Testis (tissue), 2 donors: ENCODE measurements at regions not wholly inside any gene's neighbourhood (a gene's known extent, or its start where the extent isn't known, plus 50 kb on each side); places are given as distances from the start of the nearest gene placed in this dataset.

Experiments used
- DNase-seq: peaks from one replicate; pipeline ENCODE4 v3.0.0-alpha.2; 2019
- H3K27ac ChIP-seq, 2 donors: fragments of 200-600 bp; sonication (generic); one replicate each; pipeline ENCODE4 v1.5.1; 2019
- H3K27me3 ChIP-seq: fragments of 200-600 bp; sonication (generic); one replicate; pipeline ENCODE4 v1.5.1; 2019
- H3K36me3 ChIP-seq: fragments of 200-600 bp; sonication (generic); one replicate; pipeline ENCODE4 v1.5.1; 2017; ENCODE audit warnings: low read depth; ENCODE audit errors: missing control alignments
- H3K4me1 ChIP-seq: fragments of 200-600 bp; sonication (generic); one replicate; pipeline ENCODE4 v1.5.1; 2019
- H3K4me3 ChIP-seq, 2 donors: fragments of 200-600 bp; sonication (generic); one replicate each; pipeline ENCODE4 v1.5.1; 2017 to 2019
- H3K9me3 ChIP-seq: fragments of 200-600 bp; sonication (generic); one replicate; pipeline ENCODE4 v1.5.1; 2017
- POLR2A ChIP-seq: fragments of 450-650 bp; IDR thresholded peaks from one replicate; pipeline ENCODE4 v1.6.1; 2017; ENCODE audit warnings: antibody characterized with exemption, mild to moderate bottlenecking, moderate library complexity
- WGBS, 2 donors: methylation state at CpG; one replicate each; pipeline ENCODE4 v1.1.5; 2018; 5-methylcytosine and 5-hydroxymethylcytosine counted together
- intact Hi-C: fragments of 100-400 bp; cut with DNase I; formaldehyde crosslinking; loops from one replicate; pipeline ENCODE4 v1.15.1; 2023; ENCODE audit warnings: low total_unique reads
- TF ChIP-seq, protein P1 (sequence below), 3 experiments: fragments of 450-650 bp in 2 of 3; fragments of 200-600 bp in 1 of 3; sonication (generic) in 1 of 3; IDR thresholded peaks; one replicate each; pipeline ENCODE4 v1.5.1; 2016 to 2019; ENCODE audit warnings: antibody characterized with exemption in 3 of 3, mild to moderate bottlenecking in 2 of 3, moderate library complexity in 1 of 3

GRCh38 chr12:115824936-115825602 is 452.4 kb downstream of the MED13L start:
- no peaks in the 10 kb centered on the region for H3K9me3 ChIP-seq
- no peak overlapping the region for H3K4me3 ChIP-seq
- no peaks in the 10 kb centered on the region for H3K4me1 ChIP-seq
- 83 to 92% methylated on average over 4 of the region's 4 CpGs for WGBS, 2 donors
- intact Hi-C loops: no loop called here
- no peaks in the 10 kb centered on the region for H3K36me3 ChIP-seq
- TF ChIP-seq, protein P1, sequence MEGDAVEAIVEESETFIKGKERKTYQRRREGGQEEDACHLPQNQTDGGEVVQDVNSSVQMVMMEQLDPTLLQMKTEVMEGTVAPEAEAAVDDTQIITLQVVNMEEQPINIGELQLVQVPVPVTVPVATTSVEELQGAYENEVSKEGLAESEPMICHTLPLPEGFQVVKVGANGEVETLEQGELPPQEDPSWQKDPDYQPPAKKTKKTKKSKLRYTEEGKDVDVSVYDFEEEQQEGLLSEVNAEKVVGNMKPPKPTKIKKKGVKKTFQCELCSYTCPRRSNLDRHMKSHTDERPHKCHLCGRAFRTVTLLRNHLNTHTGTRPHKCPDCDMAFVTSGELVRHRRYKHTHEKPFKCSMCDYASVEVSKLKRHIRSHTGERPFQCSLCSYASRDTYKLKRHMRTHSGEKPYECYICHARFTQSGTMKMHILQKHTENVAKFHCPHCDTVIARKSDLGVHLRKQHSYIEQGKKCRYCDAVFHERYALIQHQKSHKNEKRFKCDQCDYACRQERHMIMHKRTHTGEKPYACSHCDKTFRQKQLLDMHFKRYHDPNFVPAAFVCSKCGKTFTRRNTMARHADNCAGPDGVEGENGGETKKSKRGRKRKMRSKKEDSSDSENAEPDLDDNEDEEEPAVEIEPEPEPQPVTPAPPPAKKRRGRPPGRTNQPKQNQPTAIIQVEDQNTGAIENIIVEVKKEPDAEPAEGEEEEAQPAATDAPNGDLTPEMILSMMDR (IDR thresholded peaks at IDR 0.05): no peak
- TF ChIP-seq POLR2A: no peak
- no peak for DNase-seq
- no peaks in the 10 kb centered on the region for H3K27me3 ChIP-seq
- no peak overlapping the region for H3K27ac ChIP-seq

- Histone ChIP-seq H3K27ac (no peak overlapping the region), H3K9me3 (no peaks in the 10 kb centered on the region), H3K27me3 (no peaks in the 10 kb centered on the region), H3K36me3 (no peaks in the 10 kb centered on the region), H3K4me3 (no peak overlapping the region), H3K4me1 (no peaks in the 10 kb centered on the region)
- no peak for DNase-seq
- TF ChIP-seq, protein P1 (IDR thresholded peaks at IDR 0.05): no peak
- no peak for TF ChIP-seq POLR2A
- intact Hi-C loops: no loop called here
- WGBS, 2 donors: 34 to 38% methylated on average over 5 of the region's 5 CpGs
Observed at GRCh38 chr12:115823635-115824034, 453.9 kb downstream of the MED13L start.

- Histone ChIP-seq H3K27ac (no peak overlapping the region), H3K27me3 (no peaks in the 10 kb centered on the region), H3K4me1 (no peaks in the 10 kb centered on the region), H3K9me3 (no peaks in the 10 kb centered on the region), H3K4me3 (no peak overlapping the region), H3K36me3 (no peaks in the 10 kb centered on the region)
- intact Hi-C loops: no loop called here
- TF ChIP-seq, protein P1 (IDR thresholded peaks at IDR 0.05): no peak
- TF ChIP-seq POLR2A: no peak
- no peak for DNase-seq
- 55 to 81% methylated on average over 3 of the region's 3 CpGs for WGBS, 2 donors
Observed at GRCh38 chr12:115820656-115821055, 456.8 kb downstream of the MED13L start.

- intact Hi-C loops: no loop called here
- H3K27ac ChIP-seq: no peak overlapping the region
- no peaks in the 10 kb centered on the region for H3K27me3 ChIP-seq
- no peaks in the 10 kb centered on the region for H3K36me3 ChIP-seq
- H3K4me3 ChIP-seq: no peak overlapping the region
- no peaks in the 10 kb centered on the region for H3K4me1 ChIP-seq
- no peaks in the 10 kb centered on the region for H3K9me3 ChIP-seq
- TF ChIP-seq POLR2A: no peak
- TF ChIP-seq, protein P1 (IDR thresholded peaks at IDR 0.05): no peak
- 77 to 81% methylated on average over 5 of the region's 5 CpGs for WGBS, 2 donors
- no peak for DNase-seq
Observed at GRCh38 chr12:115818973-115819372, 458.5 kb downstream of the MED13L start.

- no peak for DNase-seq
- WGBS, 2 donors: 80 to 88% methylated on average over 9 of the region's 9 CpGs
Observed at GRCh38 chr12:115817389-115817788, 460.1 kb downstream of the MED13L start.

More at GRCh38 chr12:115817389-115817788, 460.1 kb downstream of the MED13L start:
- intact Hi-C loops: no loop called here
- Histone ChIP-seq H3K4me3 (no peak overlapping the region), H3K27ac (no peak overlapping the region), H3K4me1 (no peaks in the 10 kb centered on the region), H3K9me3 (no peaks in the 10 kb centered on the region), H3K36me3 (no peaks in the 10 kb centered on the region), H3K27me3 (no peaks in the 10 kb centered on the region)
- TF ChIP-seq POLR2A: no peak
- TF ChIP-seq, protein P1 (IDR thresholded peaks at IDR 0.05): no peak
